Ovary (tissue), 7 donors: ENCODE measurements at regions not wholly inside any gene's neighbourhood (a gene's known extent, or its start where the extent isn't known, plus 50 kb on each side); places are given as distances from the start of the nearest gene placed in this dataset.

Source experiments
- DNase-seq, 5 donors: peaks; one replicate each; pipeline ENCODE4 v3.0.0-alpha.2; 2019 to 2020
- H3K27ac ChIP-seq, 2 donors: fragments of 200-600 bp; one replicate each; pipeline versions ENCODE4 v1.5.1 to v1.8.0; 2019 to 2022
- H3K27me3 ChIP-seq: fragments of 200-600 bp; one replicate; pipeline ENCODE4 v1.8.0; 2022
- H3K36me3 ChIP-seq: fragments of 200-600 bp; sonication (generic); one replicate; pipeline ENCODE4 v1.5.1; 2019
- H3K4me1 ChIP-seq: one replicate; pipeline ENCODE4 v1.8.1; 2013; ENCODE audit warnings: mild to moderate bottlenecking, moderate library complexity; ENCODE audit not compliant: insufficient read depth
- H3K4me3 ChIP-seq: fragments of 200-600 bp; sonication (generic); one replicate; pipeline ENCODE4 v1.5.1; 2017
- H3K9me3 ChIP-seq, 2 donors: fragments of 200-600 bp in 1 of 2; sonication (generic) in 1 of 2; one replicate each; pipeline versions ENCODE4 v1.5.1 to v1.8.1; 2013 to 2019; ENCODE audit warnings: mild to moderate bottlenecking in 1 of 2, moderate library complexity in 1 of 2
- CTCF ChIP-seq, 3 donors: fragments of 450-650 bp in 2 of 3; fragments of 200-600 bp in 1 of 3; IDR thresholded peaks; one replicate each; pipeline versions ENCODE4 v1.5.1 to v1.8.0; 2016 to 2022; ENCODE audit warnings: antibody characterized with exemption in 3 of 3, mild to moderate bottlenecking in 1 of 3
- EP300 ChIP-seq: sonication (generic); formaldehyde crosslinking; IDR thresholded peaks from one replicate; pipeline ENCODE4 v1.6.1; 2017; ENCODE audit warnings: antibody characterized with exemption
- POLR2A ChIP-seq: fragments of 450-650 bp; IDR thresholded peaks from one replicate; pipeline ENCODE4 v1.6.1; 2017; ENCODE audit warnings: antibody characterized with exemption, mild to moderate bottlenecking, moderate library complexity
- WGBS, 3 donors: extraction: QIAGEN DNeasy Blood & Tissue Kit in 1 of 3; methylation state at CpG; one replicate each; pipeline versions ENCODE4 v1.1.5 to v1.1.7; 2013 to 2017; 5-methylcytosine and 5-hydroxymethylcytosine counted together
- intact Hi-C, 4 donors: fragments of 100-400 bp; cut with DNase I; formaldehyde crosslinking; loops; one replicate each; pipeline versions ENCODE4 v1.11.0 to v1.15.1; 2022 to 2023
- donor health status: DM: no; HTN: no; CAD: no; lungs with moderate emphysema.
- donor health status: DM: no; HTN: no; CAD: no.
- donor health status: Bipolar disorder and iron deficiency.
- donor health status: DM: no; HTN: no; CAD: no.
- donor health status: DM: yes; HTN: yes; CAD: no.

DNA sequence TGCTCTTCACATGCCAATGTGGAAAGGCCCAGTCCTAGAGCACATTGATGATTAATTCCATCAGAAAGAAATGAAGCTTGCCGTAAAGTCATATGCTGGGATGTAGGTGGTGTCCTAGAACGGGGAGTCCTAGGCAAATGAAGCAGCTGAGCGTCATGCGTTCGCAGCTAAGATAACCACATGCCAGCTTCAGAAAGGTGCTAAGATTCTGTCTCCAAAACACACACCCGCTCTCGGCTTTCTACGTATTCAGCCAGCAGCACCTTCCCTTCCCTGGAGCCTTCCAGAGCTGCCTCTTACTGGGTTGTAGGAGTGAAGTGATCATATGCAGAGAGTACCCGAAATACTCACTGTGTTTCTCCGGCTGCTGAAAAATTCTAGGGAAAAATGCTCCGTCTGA lies 421.6 kb upstream of the ID2 start:
- no peaks in the 10 kb centered on the region for H3K9me3 ChIP-seq
- no peaks in the 10 kb centered on the region for H3K27me3 ChIP-seq
- H3K4me3 ChIP-seq: no peak overlapping the region
- no peak overlapping the region for H3K27ac ChIP-seq
- no peaks in the 10 kb centered on the region for H3K4me1 ChIP-seq
- TF ChIP-seq CTCF (IDR thresholded peaks at IDR 0.05): no peak
- no peak for TF ChIP-seq EP300
- no peak for TF ChIP-seq POLR2A
- intact Hi-C loops: no loop called here
- no peak for DNase-seq
- no peaks in the 10 kb centered on the region for H3K36me3 ChIP-seq
- 85 to 86% (median 86%) methylated on average over 11 of the region's 11 CpGs for WGBS, 3 donors

GRCh38 chr2:8263901-8264300 lies 418.0 kb upstream of the ID2 start:
- intact Hi-C loops: no loop called here
- 66 to 74% (median 68%) methylated on average over 4 of the region's 4 CpGs for WGBS, 3 donors
- Histone ChIP-seq H3K9me3 (no peaks in the 10 kb centered on the region), H3K4me3 (no peak overlapping the region), H3K27ac (no peak overlapping the region), H3K36me3 (no peaks in the 10 kb centered on the region), H3K4me1 (no peaks in the 10 kb centered on the region), H3K27me3 (no peaks in the 10 kb centered on the region)
- no peak for TF ChIP-seq POLR2A
- no peak for TF ChIP-seq CTCF (IDR thresholded peaks at IDR 0.05)
- TF ChIP-seq EP300: no peak
- DNase-seq: no peak

- H3K4me1 ChIP-seq: no peaks in the 10 kb centered on the region
- H3K27me3 ChIP-seq: no peaks in the 10 kb centered on the region
- no peak overlapping the region for H3K4me3 ChIP-seq
- intact Hi-C loops: no loop called here
- TF ChIP-seq POLR2A (no peak), CTCF (IDR thresholded peaks at IDR 0.05) (no peak), EP300 (no peak)
- WGBS, 3 donors: 89 to 97% (median 94%) methylated on average over 3 of the region's 3 CpGs
- no peaks in the 10 kb centered on the region for H3K36me3 ChIP-seq
- H3K9me3 ChIP-seq: no peaks in the 10 kb centered on the region
- no peak overlapping the region for H3K27ac ChIP-seq
- no peak for DNase-seq
These were observed 416.9 kb upstream of the ID2 start for GRCh38 chr2:8264981-8265380.

GRCh38 chr2:8265476-8266226 lies 416.2 kb upstream of the ID2 start:
- no peaks in the 10 kb centered on the region for H3K4me1 ChIP-seq
- H3K4me3 ChIP-seq: no peak overlapping the region
- H3K27me3 ChIP-seq: no peaks in the 10 kb centered on the region
- intact Hi-C loops: no loop called here
- TF ChIP-seq EP300: no peak
- no peak for TF ChIP-seq POLR2A
- no peak for TF ChIP-seq CTCF (IDR thresholded peaks at IDR 0.05)
- H3K27ac ChIP-seq: no peak overlapping the region
- H3K9me3 ChIP-seq: no peaks in the 10 kb centered on the region
- DNase-seq: no peak
- H3K36me3 ChIP-seq: no peaks in the 10 kb centered on the region
- 69 to 83% (median 74%) methylated on average over 5 of the region's 5 CpGs for WGBS, 3 donors
